NCI-H748 (cell line): ENCODE measurements at regions not wholly inside any gene's neighbourhood (a gene's known extent, or its start where the extent isn't known, plus 50 kb on each side); places are given as distances from the start of the nearest gene placed in this dataset.
"Not testable (repeated sequence)": the region's sequence is repeated elsewhere in the genome, so short reads cannot be mapped to it uniquely, and the experiment has no call there.

Experiments
- DNase-seq: peaks from one replicate; lab custom pipeline; 2025; ENCODE audit not compliant: unreplicated experiment; lab: John Stamatoyannopoulos, UW

- DNase-seq = not testable (repeated sequence)
Measured at GRCh38 chr2:131856202-131856601, 305.6 kb downstream of the ANKRD30BL start.

- DNase-seq = not testable (repeated sequence)
Measured at GRCh38 chr2:131858197-131858596, 303.6 kb downstream of the ANKRD30BL start.
